HCT116 (cell line): ENCODE measurements at regions not wholly inside any gene's neighbourhood (a gene's known extent, or its start where the extent isn't known, plus 50 kb on each side); places are given as distances from the start of the nearest gene placed in this dataset.

Source experiments
- ATAC-seq: fragments of 200-7000 bp; cut with Tn5 transposase; 2 replicates; pipeline ENCODE4 v1.9.1; 2020; ENCODE audit warnings: mild to moderate bottlenecking, moderate library complexity
- BruUV-seq: library from RNA; stranded (reverse); fragments of 400-500 nt; replicated peaks from 2 replicates; lab custom pipeline; 2021; lab: Mats Ljungman, UMichigan
- CTCF ChIA-PET: fragments of 300-600 bp; sonication (Branson Sonifier 250); formaldehyde crosslinking; loops from one replicate; lab custom pipeline; 2021; ENCODE audit warnings: antibody characterized with exemption; lab: Charles Lee
- POLR2A ChIA-PET: fragments of 300-600, 350-600 bp; sonication (Branson Sonifier 250); formaldehyde crosslinking; loops from one replicate; lab custom pipeline; 2021; ENCODE audit warnings: antibody characterized with exemption; lab: Charles Lee
- RAD21 ChIA-PET, 2 experiments: fragments of 300-600 bp; sonication (Branson Sonifier 250); formaldehyde crosslinking; loops; one replicate each; lab custom pipeline; 2023; ENCODE audit warnings: low total read pairs in 2 of 2; ENCODE audit not compliant: uncharacterized antibody in 2 of 2, unreplicated experiment in 2 of 2, low non-redundant PET in 1 of 2; lab: Charles Lee
- DNase-seq: peaks from one replicate; pipeline ENCODE4 v3.0.0-alpha.2; 2010; ENCODE audit warnings: low read depth, low spot score
- H2AFZ ChIP-seq: fragments of 200-600 bp; shearing (Covaris generic), sonication (generic); 2 replicates; pipeline ENCODE4 v1.6.1; 2017; ENCODE audit warnings: low read depth, mixed run types, mixed read lengths, antibody characterized with exemption, low read length; ENCODE audit not compliant: poor library complexity, severe bottlenecking
- H3K27ac ChIP-seq: 2 replicates; pipeline ENCODE4 v1.5.1; 2012; ENCODE audit warnings: low read depth, low read length
- H3K27me3 ChIP-seq: fragments of 200-600 bp; sonication (generic); 2 replicates; pipeline ENCODE4 v1.6.1; 2016; ENCODE audit warnings: mixed run types, low read length, mixed read lengths; ENCODE audit not compliant: insufficient read depth
- H3K36me3 ChIP-seq, 2 experiments: fragments of 200-500 bp in 1 of 2; fragments of 200-600 bp in 1 of 2; sonication (Bioruptor generic) in 1 of 2; sonication (generic) in 1 of 2; 2 replicates each; pipeline versions ENCODE4 v1.5.1 to v1.6.1; 2014 to 2016; ENCODE audit warnings: low read length in 2 of 2, inconsistent platforms in 1 of 2, mixed read lengths in 1 of 2, mixed run types in 1 of 2; ENCODE audit not compliant: insufficient read depth in 2 of 2, control insufficient read depth in 1 of 2
- H3K4me1 ChIP-seq, 2 experiments: fragments of 200-600 bp in 1 of 2; sonication (generic) in 1 of 2; 2 replicates each; pipeline versions ENCODE4 v1.5.1 to v1.6.1; 2012 to 2017; ENCODE audit warnings: low read length in 2 of 2, inconsistent platforms in 1 of 2, mild to moderate bottlenecking in 1 of 2, mixed read lengths in 1 of 2, mixed run types in 1 of 2, moderate library complexity in 1 of 2; ENCODE audit not compliant: insufficient read depth in 2 of 2, control insufficient read depth in 1 of 2
- H3K4me2 ChIP-seq: fragments of 200-600 bp; sonication (generic); 2 replicates; pipeline ENCODE4 v1.6.1; 2017; ENCODE audit warnings: mixed run types, low read length, mixed read lengths
- H3K4me3 ChIP-seq, 2 experiments: fragments of 200-600 bp in 1 of 2; sonication (generic) in 1 of 2; replicated peaks in 1 of 2; 2 replicates each; pipeline ENCODE4 v1.5.1; 2011 to 2016; ENCODE audit warnings: low read length in 2 of 2, control low read depth in 1 of 2, low read depth in 1 of 2, mild to moderate bottlenecking in 1 of 2, mixed read lengths in 1 of 2, mixed run types in 1 of 2
- H3K79me2 ChIP-seq: fragments of 200-600 bp; sonication (generic); 2 replicates; pipeline ENCODE4 v1.6.1; 2017; ENCODE audit warnings: mild to moderate bottlenecking, mixed run types, low read length, moderate library complexity, mixed read lengths; ENCODE audit not compliant: insufficient read depth
- H3K9ac ChIP-seq: fragments of 200-600 bp; sonication (generic); 2 replicates; pipeline ENCODE4 v1.6.1; 2016; ENCODE audit warnings: low read length, mixed read lengths
- H3K9me2 ChIP-seq: fragments of 200-600 bp; sonication (generic), shearing (Covaris generic); 2 replicates; pipeline ENCODE4 v1.6.1; 2017; ENCODE audit warnings: mixed run types, mild to moderate bottlenecking, moderate library complexity; ENCODE audit not compliant: insufficient read depth
- H3K9me3 ChIP-seq, 2 experiments: fragments of 200-500 bp in 1 of 2; fragments of 200-600 bp in 1 of 2; sonication (Bioruptor generic) in 1 of 2; sonication (generic) in 1 of 2; 2 replicates each; pipeline ENCODE4 v1.6.1; 2014 to 2017; ENCODE audit warnings: low read length in 2 of 2, mixed read lengths in 2 of 2, inconsistent platforms in 1 of 2, low read depth in 1 of 2, mild to moderate bottlenecking in 1 of 2, mixed run types in 1 of 2, moderate library complexity in 1 of 2; ENCODE audit not compliant: control insufficient read depth in 1 of 2, insufficient read depth in 1 of 2
- H4K20me1 ChIP-seq: fragments of 200-600 bp; sonication (generic), shearing (Covaris generic); 2 replicates; pipeline ENCODE4 v1.6.1; 2017; ENCODE audit warnings: mixed run types, mild to moderate bottlenecking, moderate library complexity; ENCODE audit not compliant: insufficient read depth
- EZH2 ChIP-seq: fragments of 200-600 bp; sonication (generic); IDR thresholded peaks from 2 replicates; pipeline ENCODE4 v1.6.1; 2017; ENCODE audit warnings: antibody characterized with exemption, mixed run types
- POLR2AphosphoS5 ChIP-seq: IDR thresholded peaks from 2 replicates; pipeline ENCODE4 v1.6.1; 2011; ENCODE audit warnings: mild to moderate bottlenecking, low read depth, low read length, moderate library complexity
- TCF7L2 ChIP-seq: IDR thresholded peaks from 2 replicates; pipeline ENCODE4 v1.7.0; 2011; ENCODE audit warnings: borderline replicate concordance, inconsistent platforms; ENCODE audit not compliant: insufficient read depth, insufficient read length; ENCODE audit errors: extremely low read depth
- intact Hi-C: fragments of 100-400 bp; cut with micrococcal nuclease; formaldehyde crosslinking; loops from 2 replicates; pipeline ENCODE4 v1.10.0; 2022
- TF ChIP-seq, protein P1 (sequence below): IDR thresholded peaks from 2 replicates; pipeline ENCODE4 v1.6.1; 2012
- TF ChIP-seq, protein P2 (sequence below): IDR thresholded peaks from 2 replicates; pipeline ENCODE4 v1.6.1; 2012
- TF ChIP-seq, protein P3 (sequence below): IDR thresholded peaks from 2 replicates; pipeline ENCODE4 v1.6.1; 2011; ENCODE audit warnings: mild to moderate bottlenecking, low read length, moderate library complexity; ENCODE audit not compliant: insufficient replicate concordance; ENCODE audit errors: extremely low read depth
- TF ChIP-seq, protein P4 (sequence below), 3 experiments: fragments of 200-600 bp in 1 of 3; sonication (generic) in 1 of 3; IDR thresholded peaks in 2 of 3; conservative IDR thresholded peaks in 1 of 3; 2 replicates each; pipeline ENCODE4 v1.5.1; 2012 to 2017; ENCODE audit warnings: low read depth in 2 of 3, low read length in 2 of 3, antibody characterized with exemption in 1 of 3, borderline replicate concordance in 1 of 3, control low read depth in 1 of 3, mild to moderate bottlenecking in 1 of 3, mixed read lengths in 1 of 3, mixed run types in 1 of 3, moderate library complexity in 1 of 3; ENCODE audit not compliant: insufficient read depth in 1 of 3

DNA sequence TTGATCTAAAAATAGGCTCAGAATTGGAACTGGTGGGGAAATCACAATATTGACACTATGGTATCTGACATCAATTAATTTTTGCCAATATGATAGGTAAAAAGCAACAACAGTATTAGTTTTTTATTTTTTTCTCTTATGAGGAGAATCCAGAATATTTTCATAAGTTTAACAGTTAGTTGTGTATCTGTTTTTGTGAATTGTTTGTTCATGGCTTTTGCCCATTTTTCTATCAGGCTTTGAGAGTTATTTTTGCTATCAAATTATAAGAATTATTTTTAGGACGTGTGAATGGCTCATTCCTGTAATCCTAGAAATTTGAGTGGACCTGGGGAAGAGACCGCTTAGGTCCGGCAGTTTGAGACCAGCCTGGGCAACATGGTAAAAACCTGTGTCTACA is 608.6 kb upstream of the ADGRB3 start:
- no peak for DNase-seq
- BruUV-seq = no TSS peak
- ATAC-seq = no peak

More for the DNA sequence above, 608.6 kb upstream of the ADGRB3 start:
- Histone ChIP-seq H3K4me1 (no peaks in the 10 kb centered on the region), H4K20me1 (no peaks in the 10 kb centered on the region), H3K27me3 (no peaks in the 10 kb centered on the region), H2AFZ (no peak overlapping the region), H3K27ac (no peak overlapping the region), H3K9me3 (peaks cover 7 to 10% of the 10 kb centered on the region in 2 experiments; a peak in 2 of 4 replicates), H3K36me3 (no peaks in the 10 kb centered on the region), H3K9ac (no peak overlapping the region), H3K4me2 (no peak overlapping the region), H3K4me3 (no peak overlapping the region), H3K79me2 (no peaks in the 10 kb centered on the region), H3K9me2 (no peaks in the 10 kb centered on the region)
- CTCF ChIA-PET = no interaction called here
- RAD21 ChIA-PET = no interaction called here
- POLR2A ChIA-PET = no interaction called here
- TF ChIP-seq, protein P1, sequence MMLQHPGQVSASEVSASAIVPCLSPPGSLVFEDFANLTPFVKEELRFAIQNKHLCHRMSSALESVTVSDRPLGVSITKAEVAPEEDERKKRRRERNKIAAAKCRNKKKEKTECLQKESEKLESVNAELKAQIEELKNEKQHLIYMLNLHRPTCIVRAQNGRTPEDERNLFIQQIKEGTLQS = no peak
- TF ChIP-seq, protein P2, sequence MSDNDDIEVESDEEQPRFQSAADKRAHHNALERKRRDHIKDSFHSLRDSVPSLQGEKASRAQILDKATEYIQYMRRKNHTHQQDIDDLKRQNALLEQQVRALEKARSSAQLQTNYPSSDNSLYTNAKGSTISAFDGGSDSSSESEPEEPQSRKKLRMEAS = no peak
- TF ChIP-seq, protein P3, sequence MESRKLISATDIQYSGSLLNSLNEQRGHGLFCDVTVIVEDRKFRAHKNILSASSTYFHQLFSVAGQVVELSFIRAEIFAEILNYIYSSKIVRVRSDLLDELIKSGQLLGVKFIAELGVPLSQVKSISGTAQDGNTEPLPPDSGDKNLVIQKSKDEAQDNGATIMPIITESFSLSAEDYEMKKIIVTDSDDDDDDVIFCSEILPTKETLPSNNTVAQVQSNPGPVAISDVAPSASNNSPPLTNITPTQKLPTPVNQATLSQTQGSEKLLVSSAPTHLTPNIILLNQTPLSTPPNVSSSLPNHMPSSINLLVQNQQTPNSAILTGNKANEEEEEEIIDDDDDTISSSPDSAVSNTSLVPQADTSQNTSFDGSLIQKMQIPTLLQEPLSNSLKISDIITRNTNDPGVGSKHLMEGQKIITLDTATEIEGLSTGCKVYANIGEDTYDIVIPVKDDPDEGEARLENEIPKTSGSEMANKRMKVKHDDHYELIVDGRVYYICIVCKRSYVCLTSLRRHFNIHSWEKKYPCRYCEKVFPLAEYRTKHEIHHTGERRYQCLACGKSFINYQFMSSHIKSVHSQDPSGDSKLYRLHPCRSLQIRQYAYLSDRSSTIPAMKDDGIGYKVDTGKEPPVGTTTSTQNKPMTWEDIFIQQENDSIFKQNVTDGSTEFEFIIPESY = no peak
- TF ChIP-seq TCF7L2 (no peak), EZH2 (no peak), POLR2AphosphoS5 (no peak)
- TF ChIP-seq, protein P4, sequence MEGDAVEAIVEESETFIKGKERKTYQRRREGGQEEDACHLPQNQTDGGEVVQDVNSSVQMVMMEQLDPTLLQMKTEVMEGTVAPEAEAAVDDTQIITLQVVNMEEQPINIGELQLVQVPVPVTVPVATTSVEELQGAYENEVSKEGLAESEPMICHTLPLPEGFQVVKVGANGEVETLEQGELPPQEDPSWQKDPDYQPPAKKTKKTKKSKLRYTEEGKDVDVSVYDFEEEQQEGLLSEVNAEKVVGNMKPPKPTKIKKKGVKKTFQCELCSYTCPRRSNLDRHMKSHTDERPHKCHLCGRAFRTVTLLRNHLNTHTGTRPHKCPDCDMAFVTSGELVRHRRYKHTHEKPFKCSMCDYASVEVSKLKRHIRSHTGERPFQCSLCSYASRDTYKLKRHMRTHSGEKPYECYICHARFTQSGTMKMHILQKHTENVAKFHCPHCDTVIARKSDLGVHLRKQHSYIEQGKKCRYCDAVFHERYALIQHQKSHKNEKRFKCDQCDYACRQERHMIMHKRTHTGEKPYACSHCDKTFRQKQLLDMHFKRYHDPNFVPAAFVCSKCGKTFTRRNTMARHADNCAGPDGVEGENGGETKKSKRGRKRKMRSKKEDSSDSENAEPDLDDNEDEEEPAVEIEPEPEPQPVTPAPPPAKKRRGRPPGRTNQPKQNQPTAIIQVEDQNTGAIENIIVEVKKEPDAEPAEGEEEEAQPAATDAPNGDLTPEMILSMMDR (IDR thresholded peaks at IDR 0.05 in 2 of 3, conservative IDR thresholded peaks at IDR 0.05 in 1 of 3; ENCODE audit: borderline replicate concordance in 1 of 3, insufficient read depth in 1 of 3, low read depth in 2 of 3, low read length in 2 of 3) = no peak
- intact Hi-C loops = no loop called here
